GM12891 (cell line): ENCODE measurements at regions not wholly inside any gene's neighbourhood (a gene's known extent, or its start where the extent isn't known, plus 50 kb on each side); places are given as distances from the start of the nearest gene placed in this dataset.

Source experiments
- POLR2A ChIP-seq: IDR thresholded peaks from 2 replicates; pipeline ENCODE4 v1.6.1; 2011; ENCODE audit warnings: low read depth, low read length, control low read depth
- SPI1 ChIP-seq: IDR thresholded peaks from 2 replicates; pipeline ENCODE4 v1.6.1; 2011; ENCODE audit warnings: low read depth, low read length, control low read depth

GRCh38 chr2:2472881-2473280 is 141.8 kb upstream of the MYT1L start:
- no peak for TF ChIP-seq POLR2A
- TF ChIP-seq SPI1 = no peak
